ENCODE measurements at regions not wholly inside any gene's neighbourhood (a gene's known extent, or its start where the extent isn't known, plus 50 kb on each side); places are given as distances from the start of the nearest gene placed in this dataset.

DNA sequence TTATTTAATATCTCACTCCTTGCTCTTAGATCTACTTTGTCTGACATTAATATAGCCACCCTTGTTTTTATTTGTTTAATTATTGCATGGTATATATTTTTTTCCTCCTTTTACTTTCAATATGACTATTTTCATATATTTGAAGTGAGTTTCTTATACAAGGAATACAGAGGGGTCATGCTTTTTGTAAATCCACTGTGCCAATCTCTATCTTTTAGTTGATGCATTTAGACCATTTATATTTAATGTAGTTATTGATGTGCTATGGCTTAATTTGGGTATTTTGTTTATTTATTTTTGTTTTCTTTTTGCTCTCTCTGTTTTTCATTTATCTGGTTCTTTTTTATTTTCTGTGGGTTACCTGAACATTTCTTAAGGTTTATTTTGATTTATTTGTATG lies 750.6 kb downstream of the TMEM182 start:
- Mint-ChIP-seq H3K4me3 (no peak overlapping the region), H3K9me3 (peaks cover 11 to 18% of the 10 kb centered on the region in 2 donors), H3K36me3 (peaks cover 6% of the 10 kb centered on the region), H3K27me3 (ENCODE audit: low read depth in 2 of 2) (no peaks in the 10 kb centered on the region), H3K4me1 (no peaks in the 10 kb centered on the region), H3K27ac (no peak overlapping the region)
- TF ChIP-seq, protein P1, sequence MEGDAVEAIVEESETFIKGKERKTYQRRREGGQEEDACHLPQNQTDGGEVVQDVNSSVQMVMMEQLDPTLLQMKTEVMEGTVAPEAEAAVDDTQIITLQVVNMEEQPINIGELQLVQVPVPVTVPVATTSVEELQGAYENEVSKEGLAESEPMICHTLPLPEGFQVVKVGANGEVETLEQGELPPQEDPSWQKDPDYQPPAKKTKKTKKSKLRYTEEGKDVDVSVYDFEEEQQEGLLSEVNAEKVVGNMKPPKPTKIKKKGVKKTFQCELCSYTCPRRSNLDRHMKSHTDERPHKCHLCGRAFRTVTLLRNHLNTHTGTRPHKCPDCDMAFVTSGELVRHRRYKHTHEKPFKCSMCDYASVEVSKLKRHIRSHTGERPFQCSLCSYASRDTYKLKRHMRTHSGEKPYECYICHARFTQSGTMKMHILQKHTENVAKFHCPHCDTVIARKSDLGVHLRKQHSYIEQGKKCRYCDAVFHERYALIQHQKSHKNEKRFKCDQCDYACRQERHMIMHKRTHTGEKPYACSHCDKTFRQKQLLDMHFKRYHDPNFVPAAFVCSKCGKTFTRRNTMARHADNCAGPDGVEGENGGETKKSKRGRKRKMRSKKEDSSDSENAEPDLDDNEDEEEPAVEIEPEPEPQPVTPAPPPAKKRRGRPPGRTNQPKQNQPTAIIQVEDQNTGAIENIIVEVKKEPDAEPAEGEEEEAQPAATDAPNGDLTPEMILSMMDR (IDR thresholded peaks at IDR 0.05), result no peak
- H3K4me1 ChIP-seq (ENCODE audit: control insufficient read depth, insufficient read depth, low read length), result no peaks in the 10 kb centered on the region
- DNase-seq (no peak), ATAC-seq (no peak)
- no peak overlapping the region for H3K4me3 ChIP-seq (ENCODE audit: low read length)
- H3K9me3 ChIP-seq (ENCODE audit: control insufficient read depth, insufficient read depth, low read length), result peaks cover 3% of the 10 kb centered on the region
- intact Hi-C loops (cut with micrococcal nuclease), result no loop called here
- H3K36me3 ChIP-seq (ENCODE audit: control insufficient read depth, insufficient read depth, low read length), result no peaks in the 10 kb centered on the region
- no peaks in the 10 kb centered on the region for H3K27me3 ChIP-seq (ENCODE audit: control insufficient read depth, insufficient read depth, low read length)
- H3K27ac ChIP-seq (ENCODE audit: low read length), result no peak overlapping the region

DNA sequence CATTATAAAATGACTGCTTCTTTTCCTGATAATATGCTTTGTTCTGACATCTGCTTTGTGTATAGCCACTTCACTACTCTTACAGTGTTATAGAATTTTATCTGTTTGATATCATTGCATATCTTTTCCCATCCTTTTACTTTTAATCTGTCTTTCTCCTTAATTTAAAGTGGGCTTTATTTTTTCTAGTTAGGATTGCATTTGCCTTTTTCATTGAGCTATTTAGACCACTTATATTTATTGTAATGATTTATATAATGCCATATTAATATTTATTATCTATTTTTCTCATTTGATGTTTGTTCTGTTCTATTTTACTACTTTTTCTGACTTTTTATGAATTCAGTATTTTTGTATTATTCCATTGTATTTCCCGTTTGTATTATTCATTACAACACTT lies 758.7 kb downstream of the TMEM182 start:
- no peak overlapping the region for H3K27ac Mint-ChIP-seq
- no peak overlapping the region for H3K4me3 Mint-ChIP-seq
- no peak for ATAC-seq
- no peak for DNase-seq
- H3K9me3 ChIP-seq (ENCODE audit: control insufficient read depth, insufficient read depth, low read length), result no peaks in the 10 kb centered on the region
- H3K4me3 ChIP-seq (ENCODE audit: low read length), result no peak overlapping the region
- H3K36me3 ChIP-seq (ENCODE audit: control insufficient read depth, insufficient read depth, low read length), result no peaks in the 10 kb centered on the region
- H3K36me3 Mint-ChIP-seq, result no peaks in the 10 kb centered on the region
- no peaks in the 10 kb centered on the region for H3K27me3 ChIP-seq (ENCODE audit: control insufficient read depth, insufficient read depth, low read length)
- no CpG with 5 or more reads among the region's 1 CpG for WGBS (ENCODE audit: insufficient coverage)
- TF ChIP-seq, protein P1 (IDR thresholded peaks at IDR 0.05), result no peak
- H3K4me1 Mint-ChIP-seq, result no peaks in the 10 kb centered on the region
- intact Hi-C loops (cut with micrococcal nuclease), result no loop called here
- H3K4me1 ChIP-seq (ENCODE audit: control insufficient read depth, insufficient read depth, low read length), result no peaks in the 10 kb centered on the region
- no peak overlapping the region for H3K27ac ChIP-seq (ENCODE audit: low read length)
- H3K27me3 Mint-ChIP-seq (ENCODE audit: low read depth in 2 of 2), result no peaks in the 10 kb centered on the region
- peaks cover 5 to 7% of the 10 kb centered on the region in 2 donors for H3K9me3 Mint-ChIP-seq

DNA sequence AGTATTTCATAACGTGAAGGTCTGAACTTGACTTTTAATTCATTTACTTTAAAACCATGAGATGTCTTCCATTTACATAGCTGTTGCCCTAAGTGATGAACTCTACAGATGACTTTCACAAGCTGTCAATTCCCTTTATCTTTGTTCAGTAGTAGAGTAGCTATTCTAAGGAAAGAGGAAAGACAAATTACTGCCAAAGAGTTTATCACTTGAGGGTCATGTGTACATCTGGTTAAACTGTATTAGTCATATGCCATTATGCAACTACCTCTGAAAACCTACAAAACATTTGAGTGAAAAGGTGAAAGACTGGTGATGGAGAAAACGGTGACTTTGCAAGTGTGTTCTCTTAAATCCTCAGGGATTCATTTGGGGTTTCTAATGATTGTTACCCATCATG lies 763.9 kb downstream of the TMEM182 start:
- H3K9me3 Mint-ChIP-seq, result peaks cover 5 to 12% of the 10 kb centered on the region in 2 donors
- intact Hi-C loops (cut with micrococcal nuclease), result no loop called here
- WGBS (ENCODE audit: insufficient coverage), result no CpG with 5 or more reads among the region's 2 CpGs

DNA sequence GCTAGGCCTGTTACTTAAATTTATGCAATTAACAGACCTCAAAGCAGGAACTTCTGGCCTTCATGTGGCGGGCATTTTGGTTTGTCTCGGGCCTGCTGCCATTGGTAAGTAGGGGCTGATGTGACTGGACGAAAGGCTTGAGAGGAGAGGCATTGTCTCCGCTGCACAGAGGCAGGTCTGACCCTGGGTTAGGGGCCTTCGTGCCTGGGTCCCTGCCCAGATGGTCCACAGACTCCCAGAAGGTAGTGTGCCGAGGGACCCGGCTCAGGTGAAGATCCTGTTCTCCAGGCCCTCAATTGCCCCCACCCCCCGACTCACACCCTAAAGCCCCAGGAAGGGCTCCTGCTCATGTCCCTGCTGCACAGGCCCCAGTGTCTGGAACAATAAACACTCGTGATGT lies 764.9 kb downstream of the TMEM182 start:
- ATAC-seq (no peak), DNase-seq (no peak)
- intact Hi-C loops (cut with micrococcal nuclease), result no loop called here
- Mint-ChIP-seq H3K4me3 (no peak overlapping the region), H3K9me3 (peaks cover 2 to 12% of the 10 kb centered on the region in 2 donors), H3K4me1 (no peaks in the 10 kb centered on the region), H3K36me3 (no peaks in the 10 kb centered on the region), H3K27ac (no peak overlapping the region), H3K27me3 (ENCODE audit: low read depth in 2 of 2) (no peaks in the 10 kb centered on the region)
- WGBS (ENCODE audit: insufficient coverage), result 74% methylated on average over 9 of the region's 9 CpGs
- TF ChIP-seq, protein P1 (IDR thresholded peaks at IDR 0.05), result no peak
- H3K27ac ChIP-seq (ENCODE audit: low read length), result no peak overlapping the region
- no peaks in the 10 kb centered on the region for H3K36me3 ChIP-seq (ENCODE audit: control insufficient read depth, insufficient read depth, low read length)
- H3K4me3 ChIP-seq (ENCODE audit: low read length), result no peak overlapping the region
- H3K4me1 ChIP-seq (ENCODE audit: control insufficient read depth, insufficient read depth, low read length), result no peaks in the 10 kb centered on the region
- peaks cover 8% of the 10 kb centered on the region for H3K9me3 ChIP-seq (ENCODE audit: control insufficient read depth, insufficient read depth, low read length)
- H3K27me3 ChIP-seq (ENCODE audit: control insufficient read depth, insufficient read depth, low read length), result no peaks in the 10 kb centered on the region

More for the DNA sequence above, 763.9 kb downstream of the TMEM182 start:
- Histone ChIP-seq H3K27ac (ENCODE audit: low read length) (no peak overlapping the region), H3K9me3 (ENCODE audit: control insufficient read depth, insufficient read depth, low read length) (peaks cover 8% of the 10 kb centered on the region), H3K4me1 (ENCODE audit: control insufficient read depth, insufficient read depth, low read length) (no peaks in the 10 kb centered on the region), H3K36me3 (ENCODE audit: control insufficient read depth, insufficient read depth, low read length) (no peaks in the 10 kb centered on the region), H3K4me3 (ENCODE audit: low read length) (no peak overlapping the region), H3K27me3 (ENCODE audit: control insufficient read depth, insufficient read depth, low read length) (no peaks in the 10 kb centered on the region)
- Mint-ChIP-seq H3K4me3 (no peak overlapping the region), H3K4me1 (no peaks in the 10 kb centered on the region), H3K27me3 (ENCODE audit: low read depth in 2 of 2) (no peaks in the 10 kb centered on the region), H3K27ac (no peak overlapping the region), H3K36me3 (no peaks in the 10 kb centered on the region)
- no peak for ATAC-seq
- DNase-seq, result no peak
- TF ChIP-seq, protein P1 (IDR thresholded peaks at IDR 0.05), result no peak

Measured in natural killer cell (primary cell).